Endothelial cell of umbilical vein (primary cell): ENCODE measurements at regions not wholly inside any gene's neighbourhood (a gene's known extent, or its start where the extent isn't known, plus 50 kb on each side); places are given as distances from the start of the nearest gene placed in this dataset.

Source experiments
- BruUV-seq: library from RNA; stranded (reverse); fragments of 400-500 nt; replicated peaks from 2 replicates; lab custom pipeline; 2021; lab: Mats Ljungman, UMichigan
- CTCF ChIA-PET: fragments of 300-600, 350-600 bp; sonication (Branson Sonifier 250); formaldehyde crosslinking; loops from one replicate; lab custom pipeline; 2021; ENCODE audit warnings: antibody characterized with exemption, inconsistent platforms; lab: Charles Lee
- POLR2A ChIA-PET: fragments of 300-600, 350-600 bp; sonication (Branson Sonifier 250); formaldehyde crosslinking; loops from one replicate; lab custom pipeline; 2021; ENCODE audit warnings: antibody characterized with exemption, inconsistent platforms; lab: Charles Lee
- DNase-seq: peaks from one replicate; pipeline ENCODE4 v3.0.0-alpha.2; 2011; ENCODE audit warnings: low read depth, low spot score
- FAIRE-seq: peaks from 2 replicates; lab custom pipeline; 2011; peaks lifted over from hg19 to GRCh38; lab: Jason Lieb, UNC
- H2AFZ ChIP-seq: 2 replicates; pipeline ENCODE4 v1.6.0; 2012; ENCODE audit warnings: low read depth, low read length, control low read depth, inconsistent platforms
- H3K27ac ChIP-seq: 2 replicates; pipeline ENCODE4 v1.5.1; 2011; ENCODE audit warnings: low read depth, mild to moderate bottlenecking, control low read depth, low read length, moderate library complexity; ENCODE audit not compliant: insufficient read depth
- H3K27me3 ChIP-seq, 2 experiments: 2 replicates each; pipeline versions ENCODE4 v1.6.0 to v1.6.1; 2011; ENCODE audit warnings: low read length in 2 of 2, mixed read lengths in 1 of 2; ENCODE audit not compliant: control insufficient read depth in 2 of 2, insufficient read depth in 2 of 2
- H3K36me3 ChIP-seq, 2 experiments: 2 replicates in 1 of 2; 3 replicates in 1 of 2; pipeline ENCODE4 v1.5.1; 2011; ENCODE audit warnings: low read length in 2 of 2, mild to moderate bottlenecking in 1 of 2, moderate library complexity in 1 of 2; ENCODE audit not compliant: control insufficient read depth in 2 of 2, insufficient read depth in 2 of 2; ENCODE audit errors: extremely low read depth in 1 of 2
- H3K4me1 ChIP-seq: 3 replicates; pipeline ENCODE4 v1.5.1; 2011; ENCODE audit warnings: mild to moderate bottlenecking, low read length; ENCODE audit not compliant: control insufficient read depth, insufficient read depth; ENCODE audit errors: extremely low read depth
- H3K4me2 ChIP-seq: 2 replicates; pipeline ENCODE4 v1.6.1; 2011; ENCODE audit warnings: low read length, control low read depth, mixed read lengths; ENCODE audit not compliant: insufficient read depth
- H3K4me3 ChIP-seq, 3 experiments: fragments of 200-600 bp in 1 of 3; sonication (generic), shearing (Covaris generic) in 1 of 3; replicated peaks in 1 of 3; 2 replicates each; pipeline ENCODE4 v1.5.1; 2011 to 2016; ENCODE audit warnings: control low read depth in 3 of 3, low read length in 3 of 3, mild to moderate bottlenecking in 2 of 3, inconsistent platforms in 1 of 3, low read depth in 1 of 3, moderate library complexity in 1 of 3; ENCODE audit not compliant: insufficient read depth in 1 of 3
- H3K79me2 ChIP-seq: 2 replicates; pipeline ENCODE4 v1.6.0; 2012; ENCODE audit warnings: low read length, inconsistent platforms; ENCODE audit not compliant: control insufficient read depth, insufficient read depth
- H3K9ac ChIP-seq: replicated peaks from 2 replicates; pipeline ENCODE3; 2011; ENCODE audit warnings: low read length, control low read depth; ENCODE audit not compliant: insufficient read depth; ENCODE audit errors: extremely low read depth
- H3K9me1 ChIP-seq: replicated peaks from 3 replicates; pipeline ENCODE4 v1.6.0; 2011; ENCODE audit warnings: mild to moderate bottlenecking, low read length; ENCODE audit not compliant: control insufficient read depth, insufficient read depth; ENCODE audit errors: extremely low read depth
- H3K9me3 ChIP-seq: replicated peaks from 2 replicates; pipeline ENCODE4 v1.5.1; 2012; ENCODE audit warnings: low read length, inconsistent platforms; ENCODE audit not compliant: control insufficient read depth, insufficient read depth
- H4K20me1 ChIP-seq: replicated peaks from 2 replicates; pipeline ENCODE3; 2011; ENCODE audit warnings: mild to moderate bottlenecking, low read length; ENCODE audit not compliant: control insufficient read depth, insufficient read depth; ENCODE audit errors: extremely low read depth
- EZH2 ChIP-seq: IDR thresholded peaks from 2 replicates; pipeline ENCODE4 v1.6.1; 2012; ENCODE audit warnings: borderline replicate concordance, low read depth, mild to moderate bottlenecking, moderate library complexity, low read length, inconsistent platforms; ENCODE audit not compliant: severe bottlenecking
- FOS ChIP-seq: IDR thresholded peaks from 2 replicates; pipeline ENCODE4 v1.6.1; 2011; ENCODE audit warnings: mild to moderate bottlenecking, low read length, moderate library complexity, borderline replicate concordance; ENCODE audit not compliant: insufficient read depth
- GATA2 ChIP-seq: IDR thresholded peaks from 2 replicates; pipeline ENCODE4 v1.7.0; 2011; ENCODE audit warnings: low read depth, mild to moderate bottlenecking, moderate library complexity, mixed read lengths, low read length; ENCODE audit not compliant: insufficient read length, insufficient read depth
- JUN ChIP-seq: IDR thresholded peaks from 2 replicates; pipeline ENCODE4 v1.6.1; 2011; ENCODE audit warnings: borderline replicate concordance, low read depth; ENCODE audit not compliant: insufficient read length, insufficient read depth
- MAX ChIP-seq: IDR thresholded peaks from 2 replicates; pipeline ENCODE4 v1.6.1; 2011; ENCODE audit not compliant: insufficient read depth, insufficient read length
- MYC ChIP-seq: IDR thresholded peaks from one replicate; pipeline ENCODE4 v1.6.1; 2011; ENCODE audit warnings: mild to moderate bottlenecking, low read depth, low read length
- POLR2A ChIP-seq: IDR thresholded peaks from 2 replicates; pipeline ENCODE4 v1.6.1; 2012; ENCODE audit warnings: low read depth, mild to moderate bottlenecking, control low read depth, low read length
- POLR2AphosphoS5 ChIP-seq: IDR thresholded peaks from 2 replicates; pipeline ENCODE4 v1.6.1; 2012; ENCODE audit warnings: low read depth, mild to moderate bottlenecking, control low read depth, low read length, moderate library complexity; ENCODE audit not compliant: insufficient read depth
- dilution Hi-C: fragments of 300-500 bp; cut with MboI; formaldehyde crosslinking; loops from one replicate; pipeline ENCODE4 v1.15.0; 2019; ENCODE audit warnings: low sequenced_read_pairs; ENCODE audit not compliant: extremely low pct_ligation_motif_present
- intact Hi-C: fragments of 100-400 bp; cut with micrococcal nuclease; formaldehyde crosslinking; loops from one replicate; pipeline ENCODE4 v1.10.0; 2022
- TF ChIP-seq, protein P1 (sequence below), 2 donors: IDR thresholded peaks; 1 replicate in 1 of 2; 2 replicates in 1 of 2; pipeline ENCODE4 v1.5.1; 2011; ENCODE audit warnings: low read length in 2 of 2, mild to moderate bottlenecking in 2 of 2, moderate library complexity in 2 of 2, control low read depth in 1 of 2, inconsistent platforms in 1 of 2, low read depth in 1 of 2; ENCODE audit not compliant: insufficient read depth in 1 of 2; ENCODE audit errors: extremely low read depth in 1 of 2

- H3K27me3 ChIP-seq: no peaks in the 10 kb centered on the region
- no peak overlapping the region for H3K27ac ChIP-seq
- CTCF ChIA-PET: no interaction called here
- no peaks in the 10 kb centered on the region for H3K79me2 ChIP-seq
- dilution Hi-C loops: no loop called here
- no peaks in the 10 kb centered on the region for H3K36me3 ChIP-seq
- no peaks in the 10 kb centered on the region for H3K9me1 ChIP-seq
- H3K4me1 ChIP-seq: peaks cover 11% of the 10 kb centered on the region
- H2AFZ ChIP-seq: no peak overlapping the region
- POLR2A ChIA-PET: no interaction called here
- TF ChIP-seq POLR2A (no peak), GATA2 (no peak), MYC (no peak), EZH2 (no peak), JUN (no peak), FOS (no peak), POLR2AphosphoS5 (no peak), MAX (no peak)
- TF ChIP-seq, protein P1, sequence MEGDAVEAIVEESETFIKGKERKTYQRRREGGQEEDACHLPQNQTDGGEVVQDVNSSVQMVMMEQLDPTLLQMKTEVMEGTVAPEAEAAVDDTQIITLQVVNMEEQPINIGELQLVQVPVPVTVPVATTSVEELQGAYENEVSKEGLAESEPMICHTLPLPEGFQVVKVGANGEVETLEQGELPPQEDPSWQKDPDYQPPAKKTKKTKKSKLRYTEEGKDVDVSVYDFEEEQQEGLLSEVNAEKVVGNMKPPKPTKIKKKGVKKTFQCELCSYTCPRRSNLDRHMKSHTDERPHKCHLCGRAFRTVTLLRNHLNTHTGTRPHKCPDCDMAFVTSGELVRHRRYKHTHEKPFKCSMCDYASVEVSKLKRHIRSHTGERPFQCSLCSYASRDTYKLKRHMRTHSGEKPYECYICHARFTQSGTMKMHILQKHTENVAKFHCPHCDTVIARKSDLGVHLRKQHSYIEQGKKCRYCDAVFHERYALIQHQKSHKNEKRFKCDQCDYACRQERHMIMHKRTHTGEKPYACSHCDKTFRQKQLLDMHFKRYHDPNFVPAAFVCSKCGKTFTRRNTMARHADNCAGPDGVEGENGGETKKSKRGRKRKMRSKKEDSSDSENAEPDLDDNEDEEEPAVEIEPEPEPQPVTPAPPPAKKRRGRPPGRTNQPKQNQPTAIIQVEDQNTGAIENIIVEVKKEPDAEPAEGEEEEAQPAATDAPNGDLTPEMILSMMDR (IDR thresholded peaks at IDR 0.05; ENCODE audit: extremely low read depth in 1 of 2, insufficient read depth in 1 of 2, low read depth in 1 of 2, low read length in 2 of 2): no peak
- BruUV-seq: no TSS peak
- FAIRE-seq (no peak), DNase-seq (no peak)
- no peak overlapping the region for H3K4me2 ChIP-seq
- intact Hi-C loops: no loop called here
- H3K4me3 ChIP-seq: no peak overlapping the region
- no peaks in the 10 kb centered on the region for H3K9me3 ChIP-seq
- no peak overlapping the region for H3K9ac ChIP-seq
- no peaks in the 10 kb centered on the region for H4K20me1 ChIP-seq
These were observed 133.8 kb upstream of the AGR3 start for GRCh38 chr7:17015598-17016031.
